Left renal cortex interstitium (tissue), 4 donors: ENCODE measurements at regions not wholly inside any gene's neighbourhood (a gene's known extent, or its start where the extent isn't known, plus 50 kb on each side); places are given as distances from the start of the nearest gene placed in this dataset.

Experiments
- DNase-seq, 4 donors: peaks; one replicate each; pipeline ENCODE4 v3.0.0-alpha.2; 2013; ENCODE audit warnings: low read depth in 4 of 4, low spot score in 2 of 4, missing footprints in 1 of 4

GRCh38 chr22:22996511-22997261 lies 73.6 kb upstream of the GNAZ start:
- DNase-seq: no peak

- DNase-seq: no peak
Observed at GRCh38 chr22:22997262-22997898, 72.9 kb upstream of the GNAZ start.

GRCh38 chr22:22997988-22998387 lies 72.3 kb upstream of the GNAZ start:
- DNase-seq: no peak

GRCh38 chr22:22999523-22999922 lies 70.8 kb upstream of the GNAZ start:
- no peak for DNase-seq

GRCh38 chr22:23000657-23001347 lies 69.5 kb upstream of the GNAZ start:
- DNase-seq: no peak

GRCh38 chr22:23001463-23001862 lies 68.9 kb upstream of the GNAZ start:
- no peak for DNase-seq

GRCh38 chr22:23002612-23003180 lies 67.6 kb upstream of the GNAZ start:
- DNase-seq: no peak

- no peak for DNase-seq
Observed at GRCh38 chr22:23007823-23008222, 62.5 kb upstream of the GNAZ start.

GRCh38 chr22:23008896-23009295 lies 61.4 kb upstream of the GNAZ start:
- DNase-seq: no peak
